ENCODE measurements at regions not wholly inside any gene's neighbourhood (a gene's known extent, or its start where the extent isn't known, plus 50 kb on each side); places are given as distances from the start of the nearest gene placed in this dataset.

DNA sequence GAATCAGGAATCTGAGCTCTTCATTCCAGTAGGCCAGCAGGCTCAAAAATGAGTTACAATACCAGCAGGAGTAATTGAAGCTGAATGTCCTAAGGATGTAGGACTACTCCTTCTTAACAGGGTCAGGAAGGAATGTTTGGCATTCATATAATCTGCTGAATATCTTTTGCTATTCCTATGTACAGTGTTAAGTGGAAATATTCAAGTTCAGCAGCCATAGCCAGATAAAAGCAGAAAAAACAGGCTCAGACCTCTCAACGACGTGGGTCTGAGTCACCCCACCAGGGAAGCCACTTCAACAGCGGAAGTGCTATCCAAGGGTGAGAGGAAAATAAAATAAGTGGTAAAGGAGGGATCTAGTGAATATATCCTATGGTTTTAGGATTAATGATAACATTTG is 577.0 kb downstream of the SPOCK3 start:
- no peak for DNase-seq

DNA sequence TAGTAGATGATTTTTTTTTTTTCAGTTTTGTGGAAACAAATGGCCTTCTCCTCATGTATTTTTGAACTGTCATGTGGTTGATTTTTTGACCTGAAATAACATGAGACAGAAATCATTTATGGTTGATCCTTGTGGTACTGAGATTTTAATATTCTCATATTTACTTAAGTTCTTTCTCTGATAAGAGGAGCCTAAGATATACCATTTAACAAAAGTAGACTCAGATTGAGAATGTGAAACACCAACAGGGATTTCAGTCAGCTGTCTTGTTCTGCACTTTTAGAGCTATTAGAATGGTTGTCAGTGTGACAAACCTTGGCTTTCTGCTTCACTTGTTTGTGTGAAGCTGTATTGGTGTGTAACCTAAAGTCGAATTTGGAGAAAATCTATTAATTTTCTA is 575.7 kb downstream of the SPOCK3 start:
- DNase-seq: no peak

DNA sequence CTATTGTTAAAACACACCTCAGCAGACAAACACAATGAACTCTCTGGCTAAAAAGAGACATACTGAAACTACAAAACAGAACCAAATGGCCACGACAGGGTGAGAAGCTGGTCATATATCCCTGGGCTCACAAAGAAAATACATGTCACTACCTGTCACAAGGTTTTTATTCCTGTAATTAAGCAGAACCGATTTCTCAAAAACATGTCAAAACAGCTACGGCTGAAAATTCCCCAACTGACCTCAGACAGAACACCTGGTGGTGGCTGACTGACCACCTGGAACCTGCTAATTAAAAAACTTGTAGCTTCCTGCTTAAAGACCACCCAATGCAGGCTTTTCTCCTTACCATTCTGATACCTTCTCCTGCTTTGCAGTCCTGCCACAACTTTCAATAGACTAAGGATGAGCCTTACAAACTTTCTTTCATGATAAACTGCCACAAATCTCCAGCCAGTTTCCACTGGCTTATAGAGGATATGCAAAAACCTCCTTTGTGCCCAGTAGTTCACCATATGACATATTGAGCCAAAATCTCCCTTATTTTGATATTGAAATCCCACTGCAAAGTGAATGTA is 571.9 kb downstream of the SPOCK3 start:
- no peak for DNase-seq

DNA sequence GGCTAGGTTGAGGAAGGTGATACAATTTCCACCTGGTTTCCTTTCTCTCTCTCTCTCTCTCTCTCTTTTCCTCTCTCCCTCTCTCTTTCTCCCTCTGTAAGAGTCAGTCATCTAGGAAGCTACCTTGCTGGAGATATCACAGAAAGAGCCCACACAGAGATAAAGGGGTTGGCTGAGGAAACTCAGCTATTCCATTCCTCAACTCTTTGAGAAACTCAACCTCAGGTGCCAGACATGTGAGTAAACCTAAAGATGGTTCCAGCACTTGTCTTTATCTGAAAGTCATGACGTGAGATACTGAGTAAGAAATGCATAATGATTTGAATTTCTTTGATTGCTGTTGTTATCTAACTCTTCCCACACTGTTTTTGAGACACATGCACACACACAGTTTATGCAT is 564.0 kb downstream of the SPOCK3 start:
- no peak for DNase-seq

DNA sequence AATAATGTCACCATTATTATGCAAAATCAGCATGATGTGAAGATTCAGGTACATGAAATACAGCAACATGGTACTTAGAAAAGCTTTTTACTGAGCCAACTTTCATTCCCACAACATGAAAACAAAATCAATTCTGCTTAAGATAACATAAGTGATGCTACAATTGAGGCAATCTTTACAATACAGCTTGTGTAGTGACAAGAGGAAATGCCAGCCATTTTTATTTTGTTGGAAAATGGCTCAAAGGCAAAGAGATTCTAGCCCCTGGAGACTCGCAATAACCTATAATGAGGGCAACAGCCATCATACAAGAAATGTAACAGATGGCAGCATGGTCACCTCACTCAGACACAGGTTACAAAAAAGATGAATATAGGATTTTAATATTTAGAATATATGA is 560.4 kb downstream of the SPOCK3 start:
- DNase-seq: no peak

DNA sequence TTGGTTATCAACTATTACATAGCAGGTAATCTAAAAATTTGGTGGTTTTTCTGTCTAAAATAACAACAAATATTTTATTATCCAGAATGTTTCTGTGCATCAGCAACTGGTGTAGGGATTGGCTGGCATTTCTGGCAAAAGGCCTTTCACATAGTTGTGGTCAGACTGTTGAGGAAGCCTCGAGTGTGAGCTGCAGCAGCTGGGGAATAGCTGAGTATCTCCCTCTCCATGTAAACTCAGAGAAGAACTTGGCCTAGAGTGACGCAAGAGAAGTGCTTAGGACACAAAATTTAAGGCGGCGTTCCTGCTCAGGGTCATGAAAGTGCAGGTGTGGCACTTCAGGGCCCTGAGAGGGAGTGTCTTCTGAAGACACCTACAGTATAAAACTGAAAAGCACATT is 558.9 kb downstream of the SPOCK3 start:
- no peak for DNase-seq

DNA sequence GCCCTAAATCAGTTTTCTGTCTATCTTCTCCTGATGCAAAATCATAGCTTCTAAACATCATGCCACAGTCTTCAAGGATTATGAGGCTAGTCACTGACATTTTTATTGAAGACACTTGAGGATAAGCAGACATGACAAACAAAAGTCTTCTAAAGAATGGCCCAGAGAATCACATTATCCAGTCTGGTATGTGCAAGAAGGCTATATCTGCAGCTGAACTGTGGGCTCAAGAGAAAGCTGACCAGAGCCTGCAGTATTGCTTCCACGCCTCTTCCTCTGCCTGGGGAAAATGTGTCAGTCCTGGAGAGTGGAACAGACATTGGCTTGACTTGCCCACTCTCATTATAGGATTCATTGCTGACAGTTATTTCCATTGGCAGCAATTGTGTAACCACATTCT is 553.5 kb downstream of the SPOCK3 start:
- DNase-seq: no peak

DNA sequence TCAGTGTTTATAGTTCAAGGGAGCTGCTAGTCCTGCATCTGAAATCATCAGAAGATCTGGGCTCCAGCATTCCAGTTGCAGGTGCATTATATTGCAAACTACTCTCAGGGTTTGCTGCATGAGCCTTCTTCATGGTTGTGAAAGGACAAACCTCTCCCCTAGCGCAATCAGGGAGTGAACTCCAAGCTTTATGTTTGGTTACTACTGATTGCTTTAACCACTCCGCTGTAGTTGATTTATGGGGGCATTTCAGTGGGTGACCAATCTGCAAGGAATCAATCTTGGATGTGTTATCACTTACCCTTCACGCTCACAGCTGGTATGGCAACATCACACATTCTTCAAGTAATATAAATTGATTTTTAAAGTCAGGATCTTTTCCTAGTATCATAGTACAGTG is 552.1 kb downstream of the SPOCK3 start:
- DNase-seq: no peak
